ENCODE measurements at regions not wholly inside any gene's neighbourhood (a gene's known extent, or its start where the extent isn't known, plus 50 kb on each side); places are given as distances from the start of the nearest gene placed in this dataset.

DNA sequence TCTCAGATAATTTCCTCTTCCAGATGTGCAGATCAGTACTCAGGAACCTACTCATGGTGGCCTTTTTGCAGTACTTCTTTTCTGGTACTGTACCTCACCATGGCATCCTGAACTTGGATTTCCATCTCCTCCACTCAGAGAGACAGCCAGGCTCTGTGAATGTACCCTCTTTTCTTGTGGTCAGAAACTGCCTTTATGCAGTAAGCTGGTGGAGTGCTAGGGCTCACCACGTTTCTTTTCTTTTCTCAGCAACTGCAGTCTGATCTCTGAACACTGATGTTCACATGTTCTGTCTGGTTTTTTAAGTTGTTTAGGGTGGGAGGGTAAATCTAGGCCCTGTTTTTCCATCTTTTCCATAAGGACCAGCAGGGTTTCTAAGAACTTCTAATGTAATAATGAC lies 99.8 kb upstream of the NRXN3 start:
- H3K9me3 Mint-ChIP-seq: no peaks in the 10 kb centered on the region
- no peak for TF ChIP-seq CTCF (IDR thresholded peaks at IDR 0.05)
- Histone ChIP-seq H2AFZ (ENCODE audit: insufficient read depth, low read depth, low read length, poor library complexity, severe bottlenecking) (no peak overlapping the region), H4K20me1 (ENCODE audit: insufficient read depth, low read length) (no peaks in the 10 kb centered on the region), H3K4me2 (replicated peaks; ENCODE audit: extremely low read depth, low read length, poor library complexity, severe bottlenecking) (no peak overlapping the region), H3K4me3 (replicated peaks in 1 of 3; ENCODE audit: low read depth in 2 of 3, low read length in 3 of 3) (no peak overlapping the region), H3K27me3 (ENCODE audit: control insufficient read depth in 2 of 2, insufficient read depth in 2 of 2, low read length in 2 of 2) (no peaks in the 10 kb centered on the region), H3K79me2 (ENCODE audit: insufficient read depth, low read length) (no peaks in the 10 kb centered on the region), H3K9ac (ENCODE audit: insufficient read depth, low read length, poor library complexity, severe bottlenecking) (no peak overlapping the region), H3K9me3 (replicated peaks in 1 of 2; ENCODE audit: control insufficient read depth in 1 of 2, insufficient read depth in 1 of 2, low read length in 2 of 2) (no peaks in the 10 kb centered on the region), H3K36me3 (replicated peaks in 1 of 2; ENCODE audit: control insufficient read depth in 1 of 2, insufficient read depth in 2 of 2, low read length in 2 of 2) (no peaks in the 10 kb centered on the region), H3K4me1 (ENCODE audit: control insufficient read depth in 1 of 2, insufficient read depth in 2 of 2, low read length in 2 of 2) (no peaks in the 10 kb centered on the region), H3K27ac (ENCODE audit: low read depth in 1 of 2, low read length in 2 of 2) (no peak overlapping the region)
- no peak overlapping the region for H3K4me3 Mint-ChIP-seq
- intact Hi-C loops (cut with micrococcal nuclease): no loop called here
- H3K4me1 Mint-ChIP-seq: no peaks in the 10 kb centered on the region
- WGBS (ENCODE audit: insufficient coverage): no CpG with 5 or more reads among the region's 1 CpG
- H3K27ac Mint-ChIP-seq: no peak overlapping the region
- no peak for DNase-seq
- H3K27me3 Mint-ChIP-seq (ENCODE audit: low read depth in 3 of 3): peaks cover 2 to 3% (median 2%) of the 10 kb centered on the region in 3 donors
- H3K36me3 Mint-ChIP-seq: no peaks in the 10 kb centered on the region

DNA sequence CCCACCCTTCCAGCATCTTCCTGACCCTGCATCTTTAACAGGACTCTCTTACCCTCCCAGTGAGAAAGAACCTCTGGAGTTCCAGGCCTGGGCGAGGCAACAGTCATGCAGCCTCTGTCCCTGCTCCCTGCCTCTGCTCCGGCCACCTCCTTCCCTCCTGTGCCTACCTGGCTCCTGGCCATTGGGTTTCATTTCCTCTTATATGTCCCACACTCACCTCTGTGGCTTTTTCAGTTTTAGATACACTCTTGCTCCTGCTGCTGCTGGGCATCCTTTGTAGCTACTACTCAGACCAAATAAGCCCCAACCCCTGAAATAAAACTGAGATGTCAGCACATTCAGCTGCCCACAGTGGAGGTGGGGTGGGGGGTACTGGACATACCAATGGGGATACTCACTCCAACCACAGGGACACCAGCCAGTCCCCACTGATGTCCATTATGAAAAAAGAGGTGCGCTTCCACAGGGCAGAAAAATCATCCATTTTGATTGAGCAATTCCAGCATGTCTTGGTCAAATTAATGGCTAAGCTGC lies 99.1 kb upstream of the NRXN3 start:
- Mint-ChIP-seq H3K9me3 (no peaks in the 10 kb centered on the region), H3K36me3 (no peaks in the 10 kb centered on the region), H3K27me3 (ENCODE audit: low read depth in 3 of 3) (peaks cover 2 to 3% (median 2%) of the 10 kb centered on the region in 3 donors), H3K4me3 (no peak overlapping the region), H3K27ac (peak overlapping the region in 1 of 7 donors; percentile 65), H3K4me1 (no peaks in the 10 kb centered on the region)
- Histone ChIP-seq H3K4me3 (replicated peaks in 1 of 3; ENCODE audit: low read depth in 2 of 3, low read length in 3 of 3) (no peak overlapping the region), H3K4me1 (ENCODE audit: control insufficient read depth in 1 of 2, insufficient read depth in 2 of 2, low read length in 2 of 2) (no peaks in the 10 kb centered on the region), H3K9ac (ENCODE audit: insufficient read depth, low read length, poor library complexity, severe bottlenecking) (no peak overlapping the region), H3K36me3 (replicated peaks in 1 of 2; ENCODE audit: control insufficient read depth in 1 of 2, insufficient read depth in 2 of 2, low read length in 2 of 2) (no peaks in the 10 kb centered on the region), H3K4me2 (replicated peaks; ENCODE audit: extremely low read depth, low read length, poor library complexity, severe bottlenecking) (no peak overlapping the region), H4K20me1 (ENCODE audit: insufficient read depth, low read length) (no peaks in the 10 kb centered on the region), H2AFZ (ENCODE audit: insufficient read depth, low read depth, low read length, poor library complexity, severe bottlenecking) (no peak overlapping the region), H3K27me3 (ENCODE audit: control insufficient read depth in 2 of 2, insufficient read depth in 2 of 2, low read length in 2 of 2) (no peaks in the 10 kb centered on the region), H3K27ac (ENCODE audit: low read depth in 1 of 2, low read length in 2 of 2) (no peak overlapping the region), H3K79me2 (ENCODE audit: insufficient read depth, low read length) (no peaks in the 10 kb centered on the region), H3K9me3 (replicated peaks in 1 of 2; ENCODE audit: control insufficient read depth in 1 of 2, insufficient read depth in 1 of 2, low read length in 2 of 2) (no peaks in the 10 kb centered on the region)
- intact Hi-C loops (cut with micrococcal nuclease): no loop called here
- WGBS (ENCODE audit: insufficient coverage): 91% methylated on average over 3 of the region's 3 CpGs
- TF ChIP-seq CTCF (IDR thresholded peaks at IDR 0.05): no peak
- DNase-seq: no peak
